GM19468 (cell line): ENCODE measurements at regions not wholly inside any gene's neighbourhood (a gene's known extent, or its start where the extent isn't known, plus 50 kb on each side); places are given as distances from the start of the nearest gene placed in this dataset.
"Not testable (repeated sequence)": the region's sequence is repeated elsewhere in the genome, so short reads cannot be mapped to it uniquely, and the experiment has no call there.

Experiments used
- ATAC-seq: cut with Tn5 transposase; IDR thresholded peaks from one replicate; pipeline ENCODE4 v1.9.1; 2021; ENCODE audit warnings: mild to moderate bottlenecking, moderate library complexity, moderate number of reproducible peaks; ENCODE audit not compliant: unreplicated experiment; ENCODE audit errors: extremely low read depth

DNA sequence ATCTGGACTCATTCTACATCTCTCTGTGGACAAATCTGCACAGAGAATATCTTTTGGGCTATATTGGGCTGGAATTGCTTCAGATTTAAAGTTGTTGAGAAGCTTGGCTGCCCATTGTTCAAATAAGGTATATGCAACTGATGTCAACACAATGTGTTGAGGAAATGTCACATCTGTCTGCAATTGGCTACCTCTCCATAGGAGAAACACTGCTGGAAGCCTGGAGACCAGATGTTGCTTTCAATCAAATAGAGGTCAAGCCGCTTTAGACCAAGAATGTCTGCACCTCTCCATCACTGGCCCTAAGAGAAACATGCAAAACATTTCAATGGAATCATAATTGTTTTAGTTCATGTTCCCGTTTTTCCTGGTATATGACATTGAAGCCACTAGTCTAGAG, 720.2 kb downstream of the SLC4A3 start:
- no peak for ATAC-seq

- ATAC-seq = no peak
Observed at GRCh38 chr2:220348206-220348605, 720.8 kb downstream of the SLC4A3 start.

DNA sequence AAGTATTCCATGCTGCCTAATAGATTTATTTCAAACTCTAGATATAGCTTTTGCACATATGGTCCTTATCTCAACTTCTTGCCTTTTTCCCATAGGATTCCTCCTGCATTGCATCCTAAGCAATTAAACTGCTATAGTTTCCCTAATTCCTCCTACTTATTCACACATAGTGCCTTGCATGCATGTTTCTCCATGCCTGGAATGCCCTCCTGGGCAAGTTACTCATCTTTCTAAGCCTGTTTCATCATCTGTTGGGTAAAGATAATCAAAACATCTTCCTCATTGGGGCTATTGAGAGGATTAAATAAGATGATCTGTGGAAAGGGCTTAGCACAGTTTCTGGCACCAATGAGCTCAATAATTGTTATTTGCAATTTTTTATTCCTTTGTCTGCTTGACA, 726.5 kb downstream of the SLC4A3 start:
- ATAC-seq = no peak

DNA sequence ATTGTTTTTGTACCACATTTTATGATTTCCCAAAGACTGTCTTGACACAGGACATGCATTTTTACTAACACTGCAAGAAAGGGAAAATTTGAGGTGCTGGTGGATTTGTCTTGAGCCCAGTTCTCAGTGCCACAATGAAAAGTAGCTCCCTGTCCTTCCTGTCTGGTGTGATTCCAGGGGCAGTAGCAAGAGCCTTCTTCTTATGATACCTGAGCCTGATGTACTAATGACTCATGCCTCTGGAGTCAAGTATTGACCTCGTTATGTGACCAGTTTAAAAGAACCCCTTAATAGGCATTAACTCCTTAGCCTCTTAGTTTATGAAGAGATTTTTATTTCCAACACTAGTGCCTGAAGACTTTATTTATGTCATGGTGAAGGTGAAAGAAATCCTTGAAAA, 728.6 kb downstream of the SLC4A3 start:
- no peak for ATAC-seq

DNA sequence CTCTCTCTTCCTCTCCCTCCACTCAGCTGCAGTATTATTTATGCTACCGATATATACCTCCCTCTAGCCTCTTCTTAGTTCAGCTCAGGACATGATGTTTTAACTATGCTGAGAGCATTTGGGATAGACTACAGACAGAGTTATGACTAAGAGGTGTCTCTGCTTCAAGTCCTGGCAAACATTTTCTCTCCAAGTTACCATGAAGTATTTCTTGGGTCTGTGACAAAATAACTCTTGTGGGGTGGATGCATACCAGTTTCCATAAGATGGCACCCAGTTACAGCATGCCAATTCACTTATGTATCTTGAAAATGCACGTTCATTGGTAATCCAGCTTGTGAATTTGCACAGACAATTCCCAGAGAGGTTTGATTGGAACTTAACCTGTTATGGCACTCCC, 737.6 kb downstream of the SLC4A3 start:
- ATAC-seq = no peak

- no peak for ATAC-seq
Observed at GRCh38 chr2:220366765-220367164, 739.3 kb downstream of the SLC4A3 start.

- ATAC-seq = no peak
Observed at GRCh38 chr2:220370764-220371163, 743.3 kb downstream of the SLC4A3 start.

- ATAC-seq = no peak
Observed at GRCh38 chr2:220371211-220371610, 743.8 kb downstream of the SLC4A3 start.

DNA sequence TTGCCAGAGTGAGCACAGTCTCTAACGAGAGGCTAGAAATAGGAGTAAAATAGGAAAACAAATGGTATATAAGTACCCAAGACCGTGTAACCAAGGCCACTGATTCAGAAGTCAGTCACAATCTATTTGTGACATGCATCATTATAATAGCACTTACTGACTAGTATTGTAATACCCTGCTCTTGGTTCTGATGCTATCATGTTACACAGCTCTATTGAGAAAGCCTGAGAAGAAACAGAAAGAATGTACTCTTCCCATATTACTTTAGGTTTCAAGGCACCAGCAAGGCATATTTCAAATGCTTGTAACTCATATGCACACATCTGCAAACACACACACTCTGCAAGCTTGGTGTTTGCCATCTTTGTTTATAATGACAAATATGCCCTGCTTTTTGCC, 746.4 kb downstream of the SLC4A3 start:
- ATAC-seq = no peak

DNA sequence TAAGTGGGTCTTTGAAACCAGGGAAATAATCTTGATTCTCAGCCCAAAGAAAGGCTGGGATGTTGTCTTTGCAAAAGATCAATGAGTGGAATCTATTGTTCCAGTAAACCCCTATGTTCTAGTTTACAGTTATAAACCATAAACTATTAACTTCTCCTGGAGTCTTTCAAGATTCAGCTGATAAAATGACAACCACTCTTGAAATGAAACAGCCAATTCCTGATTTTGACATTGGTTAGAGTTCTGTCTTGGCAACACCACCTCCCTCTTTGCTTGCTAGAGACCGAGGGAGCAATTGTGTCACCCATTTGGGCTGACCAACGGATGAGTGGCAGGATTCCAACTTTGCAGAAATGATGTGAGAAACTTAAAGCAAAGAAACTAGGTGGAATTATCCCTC, 746.9 kb downstream of the SLC4A3 start:
- no peak for ATAC-seq

- no peak for ATAC-seq
Observed at GRCh38 chr2:220377482-220378155, 750.2 kb downstream of the SLC4A3 start.

DNA sequence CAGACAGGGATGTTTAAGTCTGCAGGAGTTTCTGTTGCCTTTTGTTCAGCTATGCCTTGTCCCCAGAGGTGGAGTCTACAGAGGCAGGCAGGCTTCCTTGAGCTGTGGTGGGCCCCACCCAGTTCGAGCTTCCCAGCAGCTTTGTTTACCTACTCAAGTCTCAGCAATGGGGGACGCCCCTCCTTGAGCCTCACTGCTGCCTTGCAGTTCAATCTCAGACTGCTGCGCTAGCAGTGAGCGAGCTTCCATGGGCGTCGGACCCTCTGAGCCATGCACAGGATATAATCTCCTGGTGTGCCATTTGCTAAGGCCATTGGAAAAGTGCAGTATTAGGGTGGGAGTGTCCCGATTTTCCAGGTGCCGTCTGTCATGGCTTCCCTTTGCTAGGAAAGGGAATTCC, 760.3 kb downstream of the SLC4A3 start:
- ATAC-seq = not testable (repeated sequence)

- ATAC-seq = no peak
Observed at GRCh38 chr2:220393711-220394110, 766.3 kb downstream of the SLC4A3 start.

DNA sequence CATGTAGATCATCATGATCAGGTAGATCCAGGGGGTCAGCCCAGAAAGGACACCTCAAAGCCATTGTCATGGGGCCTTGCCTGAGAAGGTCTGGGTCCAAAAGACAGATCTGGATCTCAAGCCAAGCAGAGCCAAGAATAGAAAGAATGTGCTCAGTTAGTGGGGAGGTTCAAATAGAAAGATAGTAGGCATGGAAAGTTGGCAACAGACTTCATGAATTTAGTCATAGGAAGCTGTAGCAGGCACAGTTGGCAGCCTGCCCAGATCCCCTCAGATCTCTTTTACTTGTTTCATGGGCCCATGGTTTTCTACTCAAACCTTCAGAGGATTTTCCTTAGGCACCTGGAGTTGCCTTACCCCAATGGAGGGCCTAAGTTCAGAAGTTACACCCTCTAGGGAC, 767.0 kb downstream of the SLC4A3 start:
- no peak for ATAC-seq

GRCh38 chr2:220396287-220396686, 768.9 kb downstream of the SLC4A3 start:
- no peak for ATAC-seq

- ATAC-seq = no peak
Observed at GRCh38 chr2:220410296-220410695, 782.9 kb downstream of the SLC4A3 start.

GRCh38 chr2:220417503-220417902, 790.1 kb downstream of the SLC4A3 start:
- no peak for ATAC-seq

- no peak for ATAC-seq
Observed at GRCh38 chr2:220419647-220420046, 792.2 kb downstream of the SLC4A3 start.

DNA sequence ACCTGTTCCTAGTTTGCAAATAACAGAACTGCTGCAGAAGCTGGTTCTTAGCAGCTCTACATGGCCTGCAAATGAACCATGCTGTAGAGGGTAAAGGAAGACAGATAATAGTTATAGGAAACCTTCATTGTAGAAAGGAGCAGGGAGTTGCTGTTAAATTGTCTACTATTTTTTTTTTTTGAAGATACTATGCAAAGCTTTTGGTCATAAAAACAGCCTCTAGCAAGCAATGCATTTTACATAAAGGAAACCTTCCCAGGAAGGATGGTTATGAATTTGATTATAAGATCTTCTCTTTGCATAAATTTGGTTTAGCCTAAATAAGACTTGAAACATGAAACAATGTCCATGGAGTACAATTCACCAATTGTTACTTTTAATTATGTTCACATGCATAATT, 793.4 kb downstream of the SLC4A3 start:
- ATAC-seq = no peak

DNA sequence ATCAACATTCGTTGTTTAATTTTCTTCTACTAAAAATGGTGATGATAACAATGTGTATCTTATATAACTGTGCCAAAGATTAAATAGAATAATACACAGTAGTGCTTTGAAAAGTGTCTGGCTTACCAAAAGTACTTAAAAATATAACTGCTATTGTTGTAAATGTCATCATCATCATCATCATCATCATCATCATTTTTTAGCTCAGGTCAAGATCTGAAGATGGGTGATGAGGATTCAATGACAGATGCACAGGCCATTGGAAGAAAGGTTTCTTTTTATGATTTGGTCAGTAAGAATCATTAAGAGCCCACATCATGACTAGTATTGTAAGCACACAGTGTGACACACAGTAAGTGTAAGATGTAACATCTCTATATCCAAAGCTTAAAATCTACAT, 795.2 kb downstream of the SLC4A3 start:
- no peak for ATAC-seq

DNA sequence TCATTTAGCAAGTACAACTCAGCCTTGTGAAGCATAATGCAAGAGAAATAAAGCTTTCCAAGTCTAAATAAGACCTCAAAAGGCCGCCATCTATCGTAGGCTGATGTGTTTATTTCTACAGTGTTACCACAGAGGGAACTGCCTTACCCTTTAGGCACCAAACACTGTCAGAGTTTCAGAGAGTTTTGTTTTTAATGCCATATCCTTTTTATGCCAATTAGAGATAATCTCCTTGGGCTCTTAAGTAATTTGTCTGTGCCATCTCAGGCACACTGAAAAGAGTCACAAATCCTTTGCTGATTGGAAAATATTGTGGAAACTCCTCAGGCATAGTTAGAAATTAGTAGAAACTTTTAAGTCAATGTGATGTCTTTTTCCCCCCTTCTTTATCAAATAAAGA, 797.1 kb downstream of the SLC4A3 start:
- no peak for ATAC-seq

- no peak for ATAC-seq
Observed at GRCh38 chr2:220432645-220433044, 805.2 kb downstream of the SLC4A3 start.

DNA sequence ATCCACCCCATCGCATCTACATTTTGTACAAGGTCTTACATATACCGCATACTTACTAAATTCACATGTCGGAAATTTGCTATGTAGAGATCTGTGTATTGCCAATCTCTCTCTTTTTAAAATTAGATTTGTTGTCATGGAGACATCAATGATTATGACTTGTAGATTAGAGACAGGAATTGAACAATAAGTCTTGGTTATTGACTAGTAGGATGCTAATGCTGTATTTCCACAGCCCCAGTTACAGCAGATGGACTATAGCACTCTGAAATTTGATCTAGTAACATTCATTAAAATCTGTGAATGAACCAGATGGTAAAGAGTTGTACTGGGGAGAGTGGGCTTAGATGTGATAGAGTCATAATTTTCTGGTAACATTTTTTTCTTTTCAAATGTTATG, 805.7 kb downstream of the SLC4A3 start:
- no peak for ATAC-seq
